HUES6 (cell line): ENCODE measurements at regions not wholly inside any gene's neighbourhood (a gene's known extent, or its start where the extent isn't known, plus 50 kb on each side); places are given as distances from the start of the nearest gene placed in this dataset.

Source experiments
- H3K27ac ChIP-seq: 2 replicates; pipeline ENCODE4 v1.7.0; 2013; ENCODE audit warnings: low read depth, mild to moderate bottlenecking, low read length, inconsistent platforms
- H3K27me3 ChIP-seq: 2 replicates; pipeline ENCODE4 v1.6.1; 2013; ENCODE audit warnings: low read length; ENCODE audit not compliant: control insufficient read depth, insufficient read depth
- H3K36me3 ChIP-seq: 2 replicates; pipeline ENCODE4 v1.6.1; 2013; ENCODE audit warnings: low read length; ENCODE audit not compliant: control insufficient read depth, insufficient read depth
- H3K4me1 ChIP-seq: 2 replicates; pipeline ENCODE4 v1.6.1; 2013; ENCODE audit warnings: low read length; ENCODE audit not compliant: control insufficient read depth, insufficient read depth
- H3K4me3 ChIP-seq: 2 replicates; pipeline ENCODE4 v1.5.1; 2013; ENCODE audit warnings: low read depth, low read length
- H3K9ac ChIP-seq: one replicate; pipeline ENCODE4 v1.6.1; 2013; ENCODE audit warnings: mild to moderate bottlenecking, low read length
- H3K9me3 ChIP-seq: 2 replicates; pipeline ENCODE4 v1.6.1; 2013; ENCODE audit warnings: low read depth, low read length; ENCODE audit not compliant: control insufficient read depth, insufficient read depth

- H3K27me3 ChIP-seq = no peaks in the 10 kb centered on the region
- no peak overlapping the region for H3K4me3 ChIP-seq
- no peak overlapping the region for H3K27ac ChIP-seq
- no peaks in the 10 kb centered on the region for H3K4me1 ChIP-seq
- no peaks in the 10 kb centered on the region for H3K36me3 ChIP-seq
- H3K9ac ChIP-seq = no peak overlapping the region
- no peaks in the 10 kb centered on the region for H3K9me3 ChIP-seq
Observed at GRCh38 chr5:113652161-113652560, 138.7 kb downstream of the YTHDC2 start.

DNA sequence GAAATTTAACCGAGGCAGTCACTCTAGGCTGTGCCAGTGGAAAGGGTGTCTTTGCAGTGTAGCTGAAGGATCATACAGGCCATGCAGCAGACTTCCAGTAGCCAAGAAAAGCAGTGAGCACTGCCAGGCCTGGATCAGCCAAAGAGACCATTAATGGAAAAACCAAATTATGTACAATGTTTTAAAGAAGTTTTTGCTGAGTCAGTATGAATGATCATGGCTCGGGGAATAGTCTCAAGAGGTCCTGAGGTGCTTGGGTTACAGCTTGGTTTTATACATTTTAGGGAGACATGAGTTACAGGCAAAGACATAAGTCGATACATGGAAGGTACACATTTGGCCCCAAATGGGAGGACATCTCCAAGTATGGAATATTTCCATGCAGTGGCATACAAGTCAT, 141.3 kb downstream of the YTHDC2 start:
- Histone ChIP-seq H3K9ac (no peak overlapping the region), H3K9me3 (no peaks in the 10 kb centered on the region), H3K36me3 (no peaks in the 10 kb centered on the region), H3K4me3 (no peak overlapping the region), H3K4me1 (no peaks in the 10 kb centered on the region), H3K27ac (no peak overlapping the region), H3K27me3 (no peaks in the 10 kb centered on the region)

GRCh38 chr5:113660206-113660605, 146.7 kb downstream of the YTHDC2 start:
- H3K27me3 ChIP-seq = no peaks in the 10 kb centered on the region
- H3K27ac ChIP-seq = no peak overlapping the region
- no peak overlapping the region for H3K9ac ChIP-seq
- no peaks in the 10 kb centered on the region for H3K36me3 ChIP-seq
- H3K4me3 ChIP-seq = no peak overlapping the region
- H3K4me1 ChIP-seq = no peaks in the 10 kb centered on the region
- H3K9me3 ChIP-seq = no peaks in the 10 kb centered on the region

DNA sequence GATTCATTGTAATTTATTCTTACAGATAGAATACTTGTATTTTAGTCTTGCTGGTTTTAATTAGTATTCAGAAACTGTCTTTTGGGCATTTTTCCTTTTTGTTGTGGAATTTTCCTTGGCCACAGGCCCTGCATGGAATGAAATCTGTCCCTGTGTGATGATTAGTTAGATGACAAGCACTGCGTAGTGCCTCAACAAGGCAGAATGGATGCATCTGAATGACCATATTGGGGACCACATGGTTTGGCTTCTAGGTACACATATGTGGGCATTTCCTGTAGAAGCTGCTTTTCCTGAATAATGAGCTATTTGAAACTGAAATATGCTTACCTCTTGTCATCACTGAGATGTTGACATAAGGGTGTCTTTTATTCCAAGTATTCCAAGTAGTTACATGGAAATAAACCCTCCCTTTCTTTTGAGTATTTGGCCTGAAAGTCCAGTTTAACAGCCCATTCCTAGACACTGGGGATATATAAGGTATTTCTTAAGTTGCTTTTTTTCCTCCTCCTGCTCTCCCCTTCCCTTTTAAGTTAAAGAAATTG, 147.3 kb downstream of the YTHDC2 start:
- no peaks in the 10 kb centered on the region for H3K4me1 ChIP-seq
- H3K4me3 ChIP-seq = no peak overlapping the region
- H3K27me3 ChIP-seq = no peaks in the 10 kb centered on the region
- H3K9me3 ChIP-seq = no peaks in the 10 kb centered on the region
- H3K9ac ChIP-seq = no peak overlapping the region
- H3K36me3 ChIP-seq = no peaks in the 10 kb centered on the region
- H3K27ac ChIP-seq = no peak overlapping the region

DNA sequence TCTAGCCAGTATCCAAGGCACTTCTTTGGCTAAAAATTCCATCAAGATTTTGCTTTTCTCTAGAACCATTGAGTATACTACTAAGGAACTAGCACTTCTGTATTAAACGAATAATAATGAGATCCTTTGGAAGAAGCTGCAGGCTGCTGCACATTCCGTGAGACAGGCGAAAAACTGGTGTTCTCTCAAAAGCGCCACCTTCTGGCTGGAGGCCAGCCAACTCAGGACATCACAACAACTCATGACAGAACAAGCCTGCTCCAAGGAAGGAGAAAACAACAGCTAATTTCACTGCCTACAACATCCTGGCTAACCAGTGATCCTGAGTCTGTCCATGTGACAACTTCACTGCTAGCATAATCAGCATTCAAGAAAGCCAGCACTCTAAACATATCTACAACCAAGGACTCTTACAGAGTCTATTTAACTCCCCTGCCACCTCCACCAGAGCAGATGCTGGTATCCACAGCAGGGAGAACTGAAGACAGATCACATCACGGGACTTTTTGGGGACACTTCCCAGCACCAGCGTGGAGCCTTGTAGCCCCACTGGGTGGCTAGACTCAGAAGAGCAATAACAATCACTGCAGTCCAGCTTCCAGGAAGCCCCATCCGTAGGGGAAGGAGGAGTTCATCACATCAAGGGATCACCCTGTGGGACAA, 150.5 kb downstream of the YTHDC2 start:
- H3K4me1 ChIP-seq = no peaks in the 10 kb centered on the region
- no peak overlapping the region for H3K27ac ChIP-seq
- H3K9me3 ChIP-seq = peaks cover 2% of the 10 kb centered on the region; the same call in 1 of the 2 replicates
- H3K9ac ChIP-seq = no peak overlapping the region
- no peak overlapping the region for H3K4me3 ChIP-seq
- no peaks in the 10 kb centered on the region for H3K36me3 ChIP-seq
- no peaks in the 10 kb centered on the region for H3K27me3 ChIP-seq

- Histone ChIP-seq H3K9me3 (peaks cover 34% of the 10 kb centered on the region), H3K36me3 (peaks cover 3% of the 10 kb centered on the region; the same call in 1 of the 2 replicates), H3K4me3 (no peak overlapping the region), H3K4me1 (peaks cover 4% of the 10 kb centered on the region; the same call in 1 of the 2 replicates), H3K9ac (no peak overlapping the region), H3K27ac (no peak overlapping the region), H3K27me3 (no peaks in the 10 kb centered on the region)
Observed at GRCh38 chr5:113673041-113673440, 159.5 kb downstream of the YTHDC2 start.

DNA sequence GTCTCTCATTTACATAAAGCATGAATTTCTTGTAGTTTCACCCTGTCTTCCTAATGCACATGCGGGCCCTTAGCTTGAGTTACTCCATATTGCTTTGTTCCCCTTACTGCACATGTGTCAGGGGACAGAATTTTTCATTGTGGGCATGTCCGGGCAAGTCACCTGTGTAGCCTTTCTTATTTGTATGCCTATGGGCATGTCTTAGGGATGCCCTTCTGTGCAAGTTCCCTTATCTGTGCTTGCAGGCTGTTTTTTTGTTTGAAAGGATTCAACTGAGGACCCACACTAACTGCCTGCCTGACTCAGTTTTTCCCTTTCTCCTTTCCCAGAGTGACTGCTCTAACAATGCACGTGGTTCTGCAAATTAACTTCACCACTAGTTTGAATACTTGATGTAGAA, 161.7 kb downstream of the YTHDC2 start:
- H3K4me3 ChIP-seq = no peak overlapping the region
- peaks cover 25% of the 10 kb centered on the region for H3K9me3 ChIP-seq
- H3K36me3 ChIP-seq = peaks cover 3% of the 10 kb centered on the region; the same call in 1 of the 2 replicates
- H3K27me3 ChIP-seq = no peaks in the 10 kb centered on the region
- peaks cover 14% of the 10 kb centered on the region; the same call in 1 of the 2 replicates for H3K4me1 ChIP-seq
- no peak overlapping the region for H3K9ac ChIP-seq
- no peak overlapping the region for H3K27ac ChIP-seq

GRCh38 chr5:113678202-113678601, 164.7 kb downstream of the YTHDC2 start:
- Histone ChIP-seq H3K36me3 (peaks cover 3% of the 10 kb centered on the region; the same call in 1 of the 2 replicates), H3K4me1 (peaks cover 21% of the 10 kb centered on the region), H3K27ac (no peak overlapping the region), H3K9ac (no peak overlapping the region), H3K4me3 (no peak overlapping the region), H3K27me3 (no peaks in the 10 kb centered on the region), H3K9me3 (peaks cover 22% of the 10 kb centered on the region)

DNA sequence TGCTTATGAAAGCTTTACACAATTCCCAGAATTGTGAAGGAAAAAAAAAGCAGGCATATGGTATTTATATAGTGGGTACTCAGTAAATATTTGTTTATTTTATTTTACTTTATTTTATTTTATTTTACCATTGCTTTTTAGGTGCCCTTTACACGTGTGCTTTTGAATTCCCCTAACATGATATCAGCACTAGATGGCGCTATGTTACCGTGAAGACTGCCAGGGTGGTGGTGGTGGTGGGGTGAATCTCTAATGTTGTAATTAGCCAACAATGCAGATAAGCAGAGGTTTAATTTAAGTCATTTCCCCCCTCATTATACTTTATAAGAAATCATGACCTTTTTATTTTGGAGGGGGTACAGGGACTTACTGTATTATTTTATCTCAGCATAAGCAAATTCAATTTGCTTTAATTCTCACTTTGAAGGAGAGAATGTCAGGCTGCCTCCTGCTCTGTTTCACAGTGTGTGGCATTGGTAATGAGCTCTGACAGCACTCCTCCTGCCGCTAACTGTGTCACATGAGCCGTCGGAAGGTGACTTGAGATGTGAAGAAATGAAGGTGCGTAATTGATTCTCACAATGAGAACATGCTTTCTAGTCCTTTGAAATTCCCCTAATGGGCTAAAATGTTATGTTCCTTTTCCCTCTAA, 165.6 kb downstream of the YTHDC2 start:
- Histone ChIP-seq H3K36me3 (peaks cover 3% of the 10 kb centered on the region; the same call in 1 of the 2 replicates), H3K4me1 (peaks cover 22% of the 10 kb centered on the region), H3K9ac (no peak overlapping the region), H3K27me3 (no peaks in the 10 kb centered on the region), H3K9me3 (peaks cover 14% of the 10 kb centered on the region), H3K4me3 (no peak overlapping the region), H3K27ac (no peak overlapping the region)

- no peak overlapping the region for H3K4me3 ChIP-seq
- H3K27me3 ChIP-seq = no peaks in the 10 kb centered on the region
- no peaks in the 10 kb centered on the region for H3K36me3 ChIP-seq
- H3K4me1 ChIP-seq = peaks cover 22% of the 10 kb centered on the region
- no peak overlapping the region for H3K27ac ChIP-seq
- no peaks in the 10 kb centered on the region for H3K9me3 ChIP-seq
- no peak overlapping the region for H3K9ac ChIP-seq
Observed at GRCh38 chr5:113680534-113680933, 167.0 kb downstream of the YTHDC2 start.

- no peaks in the 10 kb centered on the region for H3K27me3 ChIP-seq
- H3K4me1 ChIP-seq = peaks cover 19% of the 10 kb centered on the region
- H3K27ac ChIP-seq = no peak overlapping the region
- no peak overlapping the region for H3K4me3 ChIP-seq
- H3K36me3 ChIP-seq = no peaks in the 10 kb centered on the region
- H3K9me3 ChIP-seq = no peaks in the 10 kb centered on the region
- no peak overlapping the region for H3K9ac ChIP-seq
Observed at GRCh38 chr5:113682497-113683136, 169.1 kb downstream of the YTHDC2 start.
